Hepatocyte (in vitro differentiated cells): ENCODE measurements at regions not wholly inside any gene's neighbourhood (a gene's known extent, or its start where the extent isn't known, plus 50 kb on each side); places are given as distances from the start of the nearest gene placed in this dataset.

ENCODE experiments used
- EZH2 ChIP-seq: fragments of 200-600 bp; sonication (generic); IDR thresholded peaks from 2 replicates; pipeline ENCODE4 v1.6.1; 2016; ENCODE audit warnings: antibody characterized with exemption, mild to moderate bottlenecking, borderline replicate concordance
- TF ChIP-seq, protein P1 (sequence below): fragments of 200-600 bp; sonication (generic); IDR thresholded peaks from 2 replicates; pipeline ENCODE4 v1.5.1; 2016; ENCODE audit warnings: antibody characterized with exemption, mild to moderate bottlenecking; ENCODE audit not compliant: poor library complexity

DNA sequence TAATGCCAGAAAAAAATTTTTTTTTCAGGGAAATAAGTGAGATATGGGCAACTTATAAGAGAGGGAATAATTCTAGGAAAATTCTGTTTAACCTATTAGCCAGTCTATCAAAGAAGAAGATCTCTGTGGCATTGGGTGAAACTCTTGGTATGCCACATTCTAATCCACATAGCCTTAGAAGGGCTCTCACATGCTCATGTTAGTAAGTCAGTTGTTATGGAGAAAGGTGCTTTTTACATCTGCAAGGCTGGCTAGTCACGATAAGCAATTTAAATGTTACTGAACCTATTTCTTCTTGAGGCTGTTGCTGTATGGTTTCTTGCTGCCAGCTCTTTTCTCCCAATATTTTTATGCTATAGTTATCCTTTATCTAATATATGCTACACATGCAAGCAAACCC, 89.9 kb upstream of the MAGI1 start:
- TF ChIP-seq EZH2: no peak
- TF ChIP-seq, protein P1, sequence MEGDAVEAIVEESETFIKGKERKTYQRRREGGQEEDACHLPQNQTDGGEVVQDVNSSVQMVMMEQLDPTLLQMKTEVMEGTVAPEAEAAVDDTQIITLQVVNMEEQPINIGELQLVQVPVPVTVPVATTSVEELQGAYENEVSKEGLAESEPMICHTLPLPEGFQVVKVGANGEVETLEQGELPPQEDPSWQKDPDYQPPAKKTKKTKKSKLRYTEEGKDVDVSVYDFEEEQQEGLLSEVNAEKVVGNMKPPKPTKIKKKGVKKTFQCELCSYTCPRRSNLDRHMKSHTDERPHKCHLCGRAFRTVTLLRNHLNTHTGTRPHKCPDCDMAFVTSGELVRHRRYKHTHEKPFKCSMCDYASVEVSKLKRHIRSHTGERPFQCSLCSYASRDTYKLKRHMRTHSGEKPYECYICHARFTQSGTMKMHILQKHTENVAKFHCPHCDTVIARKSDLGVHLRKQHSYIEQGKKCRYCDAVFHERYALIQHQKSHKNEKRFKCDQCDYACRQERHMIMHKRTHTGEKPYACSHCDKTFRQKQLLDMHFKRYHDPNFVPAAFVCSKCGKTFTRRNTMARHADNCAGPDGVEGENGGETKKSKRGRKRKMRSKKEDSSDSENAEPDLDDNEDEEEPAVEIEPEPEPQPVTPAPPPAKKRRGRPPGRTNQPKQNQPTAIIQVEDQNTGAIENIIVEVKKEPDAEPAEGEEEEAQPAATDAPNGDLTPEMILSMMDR: no peak
